ENCODE measurements at regions not wholly inside any gene's neighbourhood (a gene's known extent, or its start where the extent isn't known, plus 50 kb on each side); places are given as distances from the start of the nearest gene placed in this dataset.

GRCh38 chr3:30258426-30259392 is 347.7 kb upstream of the TGFBR2 start:
- no peak for DNase-seq (ENCODE audit: extremely low read depth, low read depth, low spot score)

DNA sequence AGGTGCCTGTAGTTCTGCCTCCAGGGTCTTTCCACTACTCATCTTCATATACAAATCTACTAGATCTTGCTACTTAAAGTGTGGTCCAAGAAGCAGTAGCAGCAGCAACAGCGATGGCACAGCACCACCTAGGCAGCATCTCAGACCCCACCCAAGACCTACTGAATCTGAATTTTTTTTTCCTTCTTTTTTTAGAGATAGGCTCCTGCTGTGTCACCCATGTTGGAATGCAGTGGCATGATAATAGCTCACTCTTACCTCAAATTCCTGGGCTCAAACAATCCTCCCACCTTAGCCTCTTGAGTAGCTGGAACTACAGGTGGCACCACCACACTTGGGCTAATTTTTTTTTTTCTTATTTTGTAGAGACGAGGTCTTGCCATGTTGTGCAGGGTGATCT is 346.7 kb upstream of the TGFBR2 start:
- no peak for DNase-seq (ENCODE audit: extremely low read depth, low read depth, low spot score)

- DNase-seq (ENCODE audit: extremely low read depth, low read depth, low spot score) = no peak
Observed at GRCh38 chr3:30260762-30261161, 345.6 kb upstream of the TGFBR2 start.

GRCh38 chr3:30263238-30263924 is 343.0 kb upstream of the TGFBR2 start:
- DNase-seq (ENCODE audit: extremely low read depth, low read depth, low spot score) = no peak

- no peak for DNase-seq (ENCODE audit: extremely low read depth, low read depth, low spot score)
Observed at GRCh38 chr3:30263925-30264313, 342.5 kb upstream of the TGFBR2 start.

DNA sequence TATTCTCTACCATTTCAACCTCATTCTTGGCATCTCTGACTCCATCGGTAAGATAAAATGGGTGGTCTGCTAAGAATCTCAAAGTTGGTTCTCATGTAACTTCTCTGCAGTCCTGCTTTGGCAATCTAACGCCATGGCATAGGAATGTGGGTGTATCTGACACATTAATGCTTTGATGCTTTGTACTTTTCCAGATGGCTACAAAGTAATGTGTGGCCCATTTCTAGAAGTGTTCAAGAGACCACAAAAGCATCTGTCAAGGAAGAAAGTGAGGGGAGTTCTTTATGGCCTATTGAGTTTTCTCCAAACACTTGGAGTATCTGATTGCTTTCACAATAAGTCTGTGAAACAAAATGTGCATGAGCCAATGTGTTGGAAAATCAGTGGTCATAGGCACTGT is 339.9 kb upstream of the TGFBR2 start:
- no peak for DNase-seq (ENCODE audit: extremely low read depth, low read depth, low spot score)

- no peak for DNase-seq (ENCODE audit: extremely low read depth, low read depth, low spot score)
Observed at GRCh38 chr3:30268288-30268687, 338.1 kb upstream of the TGFBR2 start.

GRCh38 chr3:30269751-30270445 is 336.5 kb upstream of the TGFBR2 start:
- no peak for DNase-seq (ENCODE audit: extremely low read depth, low read depth, low spot score)

DNA sequence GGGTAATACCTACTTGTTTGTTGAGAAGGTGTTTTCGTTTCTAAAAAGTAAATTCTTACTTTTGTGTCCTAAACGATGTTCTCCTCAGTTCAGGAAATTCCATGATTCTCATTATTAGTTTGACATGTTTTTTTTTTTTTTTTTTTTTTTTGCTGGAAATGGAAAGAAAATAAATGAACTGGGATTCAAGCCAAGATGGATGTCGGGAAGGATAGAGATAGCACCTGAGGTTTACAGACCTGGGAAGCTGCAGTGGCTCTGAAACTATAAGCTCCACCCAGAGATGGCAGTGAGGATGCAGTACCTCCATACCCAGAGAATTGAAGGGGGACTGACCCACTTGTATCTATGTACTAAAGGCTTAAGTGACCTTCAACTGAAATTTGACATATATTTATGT is 334.6 kb upstream of the TGFBR2 start:
- DNase-seq (ENCODE audit: extremely low read depth, low read depth, low spot score) = no peak

DNA sequence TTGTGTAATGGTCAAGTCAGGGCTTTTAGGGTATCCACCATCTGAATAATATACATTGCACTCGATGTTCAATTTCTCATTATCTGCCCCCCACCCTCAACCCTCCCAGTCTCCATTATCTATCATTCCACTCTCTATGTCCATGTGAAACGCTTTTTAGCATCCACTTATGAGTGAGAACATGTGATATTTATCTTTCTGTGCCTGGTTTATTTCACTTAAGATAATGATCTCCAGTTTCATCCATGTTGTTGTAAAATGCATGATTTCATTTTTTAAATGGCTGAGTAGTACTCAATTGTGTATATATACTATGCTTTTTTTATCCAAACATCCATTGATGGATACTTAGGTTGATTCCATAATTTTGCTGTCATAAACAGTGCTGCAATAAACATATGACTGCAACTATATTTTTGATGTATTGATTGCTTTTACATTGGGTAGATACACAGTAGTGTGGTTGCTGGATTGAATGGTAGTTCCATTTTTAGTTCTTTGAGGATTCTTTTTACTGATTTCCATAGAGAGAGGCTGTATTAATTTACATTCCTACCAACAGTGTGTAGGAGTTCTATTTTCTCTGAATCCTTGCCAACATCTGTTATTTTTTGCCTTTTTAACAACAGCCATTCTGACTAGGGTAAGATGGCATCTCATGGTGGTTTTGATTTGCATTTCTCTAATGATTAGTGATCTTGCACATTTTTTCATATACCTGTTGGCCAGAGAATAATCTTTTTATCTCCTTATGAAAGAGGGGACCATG is 332.9 kb upstream of the TGFBR2 start:
- DNase-seq (ENCODE audit: extremely low read depth, low read depth, low spot score) = no peak

DNA sequence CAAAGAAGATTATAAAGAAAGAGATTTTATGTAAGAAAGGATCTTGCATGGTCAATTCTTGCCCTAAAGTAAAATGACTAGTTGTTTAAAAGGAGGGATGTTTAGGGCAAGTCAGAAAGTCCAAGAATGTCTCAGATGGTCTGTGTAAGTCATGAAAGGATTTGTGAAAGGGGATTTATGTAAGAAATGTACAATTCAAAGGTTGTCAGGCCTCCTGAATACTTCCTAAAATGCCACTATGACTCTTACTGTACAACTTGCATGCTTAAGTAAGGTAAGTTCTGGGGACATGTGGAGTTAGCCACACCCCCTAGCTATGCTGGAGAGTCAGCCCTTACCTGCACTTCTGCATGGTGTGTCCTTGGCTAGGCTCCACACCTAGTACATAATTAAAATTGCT is 328.9 kb upstream of the TGFBR2 start:
- DNase-seq (ENCODE audit: extremely low read depth, low read depth, low spot score) = no peak

- no peak for DNase-seq (ENCODE audit: extremely low read depth, low read depth, low spot score)
Observed at GRCh38 chr3:30281526-30281925, 324.9 kb upstream of the TGFBR2 start.

GRCh38 chr3:30282154-30282696 is 324.2 kb upstream of the TGFBR2 start:
- DNase-seq (ENCODE audit: extremely low read depth, low read depth, low spot score) = no peak

GRCh38 chr3:30285188-30286006 is 321.0 kb upstream of the TGFBR2 start:
- no peak for DNase-seq (ENCODE audit: extremely low read depth, low read depth, low spot score)

DNA sequence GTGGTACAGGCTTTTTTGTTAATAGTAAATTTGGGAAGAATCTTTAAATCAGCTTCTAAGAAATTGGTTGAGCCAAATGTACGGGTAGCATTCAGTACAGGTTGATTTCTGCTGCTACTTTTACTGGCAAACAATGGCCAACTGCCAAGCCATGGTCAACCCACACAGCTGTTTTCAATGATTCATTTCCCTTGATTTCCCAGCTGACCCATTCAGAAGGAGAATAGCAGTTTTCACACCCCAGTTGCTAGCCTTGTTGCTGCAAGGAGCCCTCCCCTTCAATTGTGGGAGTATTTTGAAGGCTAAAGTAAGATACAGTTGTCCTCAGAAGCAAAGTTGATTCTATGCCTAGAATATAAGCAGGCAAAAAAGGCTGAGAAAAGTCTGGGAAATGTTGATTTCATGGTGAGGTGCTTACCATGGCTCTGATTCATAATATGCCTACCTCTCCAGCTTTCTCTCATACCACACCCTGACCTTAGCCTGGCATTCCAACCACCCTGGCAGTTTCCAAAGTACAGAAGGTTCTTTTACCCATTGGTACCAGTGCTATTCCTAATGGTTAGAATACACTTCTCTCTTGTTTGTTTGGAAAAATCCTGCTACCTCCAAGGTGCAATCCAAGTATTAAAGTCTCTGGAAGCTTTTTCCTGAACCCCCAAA is 320.3 kb upstream of the TGFBR2 start:
- peak; percentile 96 for DNase-seq (ENCODE audit: extremely low read depth, low read depth, low spot score)

GRCh38 chr3:30286811-30287210 is 319.6 kb upstream of the TGFBR2 start:
- DNase-seq (ENCODE audit: extremely low read depth, low read depth, low spot score) = no peak

DNA sequence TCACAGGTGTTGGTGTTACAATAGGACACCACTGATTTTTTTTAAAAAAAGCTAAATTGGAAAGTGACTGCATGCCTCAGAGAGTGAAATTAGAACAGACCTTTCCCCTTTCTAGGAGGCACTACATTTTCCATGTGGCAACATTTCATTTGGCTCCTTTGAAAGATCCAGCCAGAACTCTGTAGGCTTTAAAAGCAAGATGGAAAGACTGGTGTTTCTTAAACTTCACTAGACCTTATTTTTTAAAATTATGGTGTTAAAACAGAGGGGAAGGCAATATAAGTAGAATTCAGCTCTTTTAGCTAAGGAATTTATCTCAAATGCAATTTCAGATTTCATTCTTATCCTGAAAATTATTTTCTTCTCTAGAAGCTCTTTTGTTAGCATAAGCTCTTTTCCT is 317.6 kb upstream of the TGFBR2 start:
- no peak for DNase-seq (ENCODE audit: extremely low read depth, low read depth, low spot score)

- DNase-seq (ENCODE audit: extremely low read depth, low read depth, low spot score) = peak; percentile 74
Observed at GRCh38 chr3:30289324-30289723, 317.1 kb upstream of the TGFBR2 start.

DNA sequence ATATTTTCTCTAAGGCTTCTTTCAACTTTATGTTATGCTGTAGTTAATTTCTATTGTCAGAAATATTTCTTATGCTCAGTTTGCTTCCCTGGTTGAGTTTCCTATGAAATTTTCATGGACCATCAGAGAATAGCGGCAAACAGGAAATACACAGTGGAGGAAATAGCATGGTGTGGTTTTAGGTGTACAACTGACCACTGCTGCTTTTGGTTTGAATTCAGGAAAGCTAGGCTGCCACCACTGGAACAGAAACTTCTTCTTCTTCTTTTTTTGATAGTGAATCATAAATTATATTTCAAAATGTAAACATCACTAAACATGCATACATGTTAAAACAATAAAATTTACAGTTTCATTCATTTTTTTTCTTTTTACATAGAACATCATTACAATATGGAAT is 316.6 kb upstream of the TGFBR2 start:
- DNase-seq (ENCODE audit: extremely low read depth, low read depth, low spot score) = no peak

Data from glomerular endothelial cell (primary cell).